ENCODE measurements at regions not wholly inside any gene's neighbourhood (a gene's known extent, or its start where the extent isn't known, plus 50 kb on each side); places are given as distances from the start of the nearest gene placed in this dataset.

- CTCF ChIA-PET, result no interaction called here
- intact Hi-C loops (cut with micrococcal nuclease; ENCODE audit: unreplicated experiment), result no loop called here
- ATAC-seq (no peak), DNase-seq (ENCODE audit: low read depth, low spot score) (no peak)
- no peaks in the 10 kb centered on the region for H3K36me3 ChIP-seq (ENCODE audit: control insufficient read depth, insufficient read depth, low read length)
- H3K27ac ChIP-seq (ENCODE audit: low read length), result no peak overlapping the region
- BruUV-seq (replicated peaks), result no TSS peak
- H3K27me3 ChIP-seq (ENCODE audit: control insufficient read depth, insufficient read depth, low read length), result peaks cover 7% of the 10 kb centered on the region; the same call in 1 of the 2 replicates
- TF ChIP-seq TCF7L2 (IDR thresholded peaks at IDR 0.05; ENCODE audit: low read depth, low read length) (no peak), POLR2AphosphoS5 (IDR thresholded peaks at IDR 0.05; ENCODE audit: low read depth, low read length) (no peak), SIN3A (IDR thresholded peaks at IDR 0.05; ENCODE audit: borderline replicate concordance, insufficient read depth, low read depth, low read length) (no peak)
- TF ChIP-seq, protein P1, sequence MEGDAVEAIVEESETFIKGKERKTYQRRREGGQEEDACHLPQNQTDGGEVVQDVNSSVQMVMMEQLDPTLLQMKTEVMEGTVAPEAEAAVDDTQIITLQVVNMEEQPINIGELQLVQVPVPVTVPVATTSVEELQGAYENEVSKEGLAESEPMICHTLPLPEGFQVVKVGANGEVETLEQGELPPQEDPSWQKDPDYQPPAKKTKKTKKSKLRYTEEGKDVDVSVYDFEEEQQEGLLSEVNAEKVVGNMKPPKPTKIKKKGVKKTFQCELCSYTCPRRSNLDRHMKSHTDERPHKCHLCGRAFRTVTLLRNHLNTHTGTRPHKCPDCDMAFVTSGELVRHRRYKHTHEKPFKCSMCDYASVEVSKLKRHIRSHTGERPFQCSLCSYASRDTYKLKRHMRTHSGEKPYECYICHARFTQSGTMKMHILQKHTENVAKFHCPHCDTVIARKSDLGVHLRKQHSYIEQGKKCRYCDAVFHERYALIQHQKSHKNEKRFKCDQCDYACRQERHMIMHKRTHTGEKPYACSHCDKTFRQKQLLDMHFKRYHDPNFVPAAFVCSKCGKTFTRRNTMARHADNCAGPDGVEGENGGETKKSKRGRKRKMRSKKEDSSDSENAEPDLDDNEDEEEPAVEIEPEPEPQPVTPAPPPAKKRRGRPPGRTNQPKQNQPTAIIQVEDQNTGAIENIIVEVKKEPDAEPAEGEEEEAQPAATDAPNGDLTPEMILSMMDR (IDR thresholded peaks at IDR 0.05), result no peak
- TF ChIP-seq, protein P2, sequence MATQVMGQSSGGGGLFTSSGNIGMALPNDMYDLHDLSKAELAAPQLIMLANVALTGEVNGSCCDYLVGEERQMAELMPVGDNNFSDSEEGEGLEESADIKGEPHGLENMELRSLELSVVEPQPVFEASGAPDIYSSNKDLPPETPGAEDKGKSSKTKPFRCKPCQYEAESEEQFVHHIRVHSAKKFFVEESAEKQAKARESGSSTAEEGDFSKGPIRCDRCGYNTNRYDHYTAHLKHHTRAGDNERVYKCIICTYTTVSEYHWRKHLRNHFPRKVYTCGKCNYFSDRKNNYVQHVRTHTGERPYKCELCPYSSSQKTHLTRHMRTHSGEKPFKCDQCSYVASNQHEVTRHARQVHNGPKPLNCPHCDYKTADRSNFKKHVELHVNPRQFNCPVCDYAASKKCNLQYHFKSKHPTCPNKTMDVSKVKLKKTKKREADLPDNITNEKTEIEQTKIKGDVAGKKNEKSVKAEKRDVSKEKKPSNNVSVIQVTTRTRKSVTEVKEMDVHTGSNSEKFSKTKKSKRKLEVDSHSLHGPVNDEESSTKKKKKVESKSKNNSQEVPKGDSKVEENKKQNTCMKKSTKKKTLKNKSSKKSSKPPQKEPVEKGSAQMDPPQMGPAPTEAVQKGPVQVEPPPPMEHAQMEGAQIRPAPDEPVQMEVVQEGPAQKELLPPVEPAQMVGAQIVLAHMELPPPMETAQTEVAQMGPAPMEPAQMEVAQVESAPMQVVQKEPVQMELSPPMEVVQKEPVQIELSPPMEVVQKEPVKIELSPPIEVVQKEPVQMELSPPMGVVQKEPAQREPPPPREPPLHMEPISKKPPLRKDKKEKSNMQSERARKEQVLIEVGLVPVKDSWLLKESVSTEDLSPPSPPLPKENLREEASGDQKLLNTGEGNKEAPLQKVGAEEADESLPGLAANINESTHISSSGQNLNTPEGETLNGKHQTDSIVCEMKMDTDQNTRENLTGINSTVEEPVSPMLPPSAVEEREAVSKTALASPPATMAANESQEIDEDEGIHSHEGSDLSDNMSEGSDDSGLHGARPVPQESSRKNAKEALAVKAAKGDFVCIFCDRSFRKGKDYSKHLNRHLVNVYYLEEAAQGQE (IDR thresholded peaks at IDR 0.05; ENCODE audit: insufficient read depth in 1 of 2, low read depth in 2 of 2, low read length in 1 of 2), result no peak
- H3K9me3 ChIP-seq (ENCODE audit: control insufficient read depth, insufficient read depth, low read depth, low read length), result no peaks in the 10 kb centered on the region
- POLR2A ChIA-PET, result no interaction called here
- H3K4me3 ChIP-seq (ENCODE audit: low read depth in 2 of 2, low read length in 2 of 2), result no peak overlapping the region
- in situ Hi-C loops (cut with HindIII; ENCODE audit: low pct_unique_long_range_greater_than_20kb, low sequenced_read_pairs), result no loop called here
- no peaks in the 10 kb centered on the region for H3K4me1 ChIP-seq (ENCODE audit: control insufficient read depth, insufficient read depth, low read length)
Measured at GRCh38 chr11:46197421-46197820, 76.2 kb upstream of the PHF21A start.

GRCh38 chr11:46188017-46188416, 66.8 kb upstream of the PHF21A start:
- POLR2A ChIA-PET, result no interaction called here
- no peak overlapping the region for H3K27ac ChIP-seq (ENCODE audit: low read length)
- H3K36me3 ChIP-seq (ENCODE audit: control insufficient read depth, insufficient read depth, low read length), result no peaks in the 10 kb centered on the region
- no peak overlapping the region for H3K4me3 ChIP-seq (ENCODE audit: low read depth in 2 of 2, low read length in 2 of 2)
- no peaks in the 10 kb centered on the region for H3K9me3 ChIP-seq (ENCODE audit: control insufficient read depth, insufficient read depth, low read depth, low read length)
- H3K27me3 ChIP-seq (ENCODE audit: control insufficient read depth, insufficient read depth, low read length), result peaks cover 2% of the 10 kb centered on the region; the same call in 1 of the 2 replicates
- no peak for DNase-seq (ENCODE audit: low read depth, low spot score)
- intact Hi-C loops (cut with micrococcal nuclease; ENCODE audit: unreplicated experiment), result no loop called here
- TF ChIP-seq POLR2AphosphoS5 (IDR thresholded peaks at IDR 0.05; ENCODE audit: low read depth, low read length) (no peak), SIN3A (IDR thresholded peaks at IDR 0.05; ENCODE audit: borderline replicate concordance, insufficient read depth, low read depth, low read length) (no peak), TCF7L2 (IDR thresholded peaks at IDR 0.05; ENCODE audit: low read depth, low read length) (no peak)
- TF ChIP-seq, protein P2 (IDR thresholded peaks at IDR 0.05; ENCODE audit: insufficient read depth in 1 of 2, low read depth in 2 of 2, low read length in 1 of 2), result no peak
- H3K4me1 ChIP-seq (ENCODE audit: control insufficient read depth, insufficient read depth, low read length), result no peaks in the 10 kb centered on the region
- CTCF ChIA-PET, result no interaction called here
- BruUV-seq (replicated peaks), result no TSS peak
- no peak for ATAC-seq
- in situ Hi-C loops (cut with HindIII; ENCODE audit: low pct_unique_long_range_greater_than_20kb, low sequenced_read_pairs), result no loop called here
